ENCODE measurements at regions not wholly inside any gene's neighbourhood (a gene's known extent, or its start where the extent isn't known, plus 50 kb on each side); places are given as distances from the start of the nearest gene placed in this dataset.
"Not testable (repeated sequence)": the region's sequence is repeated elsewhere in the genome, so short reads cannot be mapped to it uniquely, and the experiment has no call there.

- intact Hi-C loops (cut with DNase I), result no loop called here
- H3K36me3 ChIP-seq, result no peaks in the 10 kb centered on the region
- TF ChIP-seq POLR2A (IDR thresholded peaks at IDR 0.05) (no peak), CTCF (IDR thresholded peaks at IDR 0.05) (no peak)
- H3K4me3 ChIP-seq, result no peak overlapping the region
- H3K27ac ChIP-seq, result no peak overlapping the region
- DNase-seq, result no peak
- 18 to 70% methylated on average over 2 of the region's 2 CpGs for WGBS, 2 donors
- peaks cover 0 to 4% (median 0%) of the 10 kb centered on the region in 4 donors for H3K9me3 ChIP-seq
- H3K27me3 ChIP-seq, result no peaks in the 10 kb centered on the region
- no peaks in the 10 kb centered on the region for H3K4me1 ChIP-seq
Observed at GRCh38 chr2:195331966-195332365, 325.1 kb upstream of the SLC39A10 start.

GRCh38 chr2:195331129-195331528 lies 325.9 kb upstream of the SLC39A10 start:
- H3K27me3 ChIP-seq, result no peaks in the 10 kb centered on the region

GRCh38 chr2:195330513-195330956 lies 326.5 kb upstream of the SLC39A10 start:
- intact Hi-C loops (cut with DNase I), result no loop called here
- no peaks in the 10 kb centered on the region for H3K27me3 ChIP-seq
- H3K4me1 ChIP-seq, result no peaks in the 10 kb centered on the region
- DNase-seq, result no peak
- TF ChIP-seq EP300 (IDR thresholded peaks at IDR 0.05), result no peak
- no peak for TF ChIP-seq CTCF (IDR thresholded peaks at IDR 0.05)
- TF ChIP-seq POLR2A (IDR thresholded peaks at IDR 0.05), result no peak
- no peak for TF ChIP-seq POLR2AphosphoS5 (IDR thresholded peaks at IDR 0.05)
- peaks cover 0 to 4% (median 0%) of the 10 kb centered on the region in 4 donors for H3K9me3 ChIP-seq
- no peak overlapping the region for H3K27ac ChIP-seq
- no peak overlapping the region for H3K4me3 ChIP-seq
- H3K36me3 ChIP-seq, result no peaks in the 10 kb centered on the region

More at GRCh38 chr2:195331129-195331528, 325.9 kb upstream of the SLC39A10 start:
- H3K27ac ChIP-seq, result no peak overlapping the region
- H3K36me3 ChIP-seq, result no peaks in the 10 kb centered on the region
- intact Hi-C loops (cut with DNase I), result no loop called here
- no peak overlapping the region for H3K4me3 ChIP-seq
- no peaks in the 10 kb centered on the region for H3K4me1 ChIP-seq
- peaks cover 0 to 4% (median 0%) of the 10 kb centered on the region in 4 donors for H3K9me3 ChIP-seq
- TF ChIP-seq POLR2AphosphoS5 (IDR thresholded peaks at IDR 0.05) (no peak), CTCF (IDR thresholded peaks at IDR 0.05) (no peak), EP300 (IDR thresholded peaks at IDR 0.05) (no peak), POLR2A (IDR thresholded peaks at IDR 0.05) (no peak)
- 6 to 58% methylated on average over 1 of the region's 1 CpG for WGBS, 2 donors
- no peak for DNase-seq

GRCh38 chr2:195329784-195330183 lies 327.2 kb upstream of the SLC39A10 start:
- H3K4me3 ChIP-seq; H3K4me1 ChIP-seq; H3K9me3 ChIP-seq; H3K36me3 ChIP-seq; DNase-seq; H3K27ac ChIP-seq; intact Hi-C loops (cut with DNase I); H3K27me3 ChIP-seq: not testable (repeated sequence)

- intact Hi-C loops (cut with DNase I), result no loop called here
- Histone ChIP-seq H3K36me3 (no peaks in the 10 kb centered on the region), H3K4me3 (no peak overlapping the region), H3K27ac (no peak overlapping the region), H3K9me3 (peaks cover 0 to 4% (median 0%) of the 10 kb centered on the region in 4 donors), H3K4me1 (peaks cover 0 to 13% (median 5%) of the 10 kb centered on the region in 4 donors), H3K27me3 (no peaks in the 10 kb centered on the region)
- TF ChIP-seq EP300 (IDR thresholded peaks at IDR 0.05) (no peak), CTCF (IDR thresholded peaks at IDR 0.05) (no peak), POLR2AphosphoS5 (IDR thresholded peaks at IDR 0.05) (no peak), POLR2A (IDR thresholded peaks at IDR 0.05) (no peak)
- DNase-seq, result no peak
Observed at GRCh38 chr2:195326537-195326936, 330.5 kb upstream of the SLC39A10 start.

All from sigmoid colon (tissue), 6 donors.